ENCODE measurements at regions not wholly inside any gene's neighbourhood (a gene's known extent, or its start where the extent isn't known, plus 50 kb on each side); places are given as distances from the start of the nearest gene placed in this dataset.

GRCh38 chr9:105132606-105133005 lies 111.8 kb upstream of the SLC44A1 start:
- TF ChIP-seq CTCF (IDR thresholded peaks at IDR 0.05; ENCODE audit: low read length, missing control alignments) = no peak
- peak; percentile 56 for DNase-seq (ENCODE audit: low read depth)
- no peak overlapping the region for H3K4me3 ChIP-seq (replicated peaks; ENCODE audit: low read depth, low read length)

- H3K4me3 ChIP-seq (replicated peaks; ENCODE audit: low read depth, low read length) = no peak overlapping the region
Measured at GRCh38 chr9:105138306-105138801, 106.1 kb upstream of the SLC44A1 start.

GRCh38 chr9:105141146-105141975 lies 103.1 kb upstream of the SLC44A1 start:
- no peak for TF ChIP-seq CTCF (IDR thresholded peaks at IDR 0.05; ENCODE audit: low read length, missing control alignments)
- DNase-seq (ENCODE audit: low read depth) = no peak

More at GRCh38 chr9:105138306-105138801, 106.1 kb upstream of the SLC44A1 start:
- peak; percentile 38 for DNase-seq (ENCODE audit: low read depth)
- TF ChIP-seq CTCF (IDR thresholded peaks at IDR 0.05; ENCODE audit: low read length, missing control alignments) = no peak

GRCh38 chr9:105141976-105142250 lies 102.5 kb upstream of the SLC44A1 start:
- no peak for DNase-seq (ENCODE audit: low read depth)
- TF ChIP-seq CTCF (IDR thresholded peaks at IDR 0.05; ENCODE audit: low read length, missing control alignments) = no peak
- no peak overlapping the region for H3K4me3 ChIP-seq (replicated peaks; ENCODE audit: low read depth, low read length)

More at GRCh38 chr9:105141146-105141975, 103.1 kb upstream of the SLC44A1 start:
- H3K4me3 ChIP-seq (replicated peaks; ENCODE audit: low read depth, low read length) = no peak overlapping the region

GRCh38 chr9:105142406-105143135 lies 101.9 kb upstream of the SLC44A1 start:
- TF ChIP-seq CTCF (IDR thresholded peaks at IDR 0.05; ENCODE audit: low read length, missing control alignments) = no peak
- no peak overlapping the region for H3K4me3 ChIP-seq (replicated peaks; ENCODE audit: low read depth, low read length)
- peak; percentile 23 for DNase-seq (ENCODE audit: low read depth)

- DNase-seq (ENCODE audit: low read depth) = no peak
- H3K4me3 ChIP-seq (replicated peaks; ENCODE audit: low read depth, low read length) = no peak overlapping the region
- TF ChIP-seq CTCF (IDR thresholded peaks at IDR 0.05; ENCODE audit: low read length, missing control alignments) = no peak
Measured at GRCh38 chr9:105143136-105143430, 101.4 kb upstream of the SLC44A1 start.
